OCI-LY7 (cell line): ENCODE measurements at regions not wholly inside any gene's neighbourhood (a gene's known extent, or its start where the extent isn't known, plus 50 kb on each side); places are given as distances from the start of the nearest gene placed in this dataset.

ENCODE experiments used
- BruUV-seq: library from RNA; stranded (reverse); fragments of 400-500 nt; replicated peaks from 2 replicates; lab custom pipeline; 2021; lab: Mats Ljungman, UMichigan
- CTCF ChIA-PET: fragments of 300-600 bp; sonication (Branson Sonifier 250); formaldehyde crosslinking; loops from one replicate; lab custom pipeline; 2022; ENCODE audit warnings: antibody characterized with exemption; ENCODE audit not compliant: unreplicated experiment; lab: Charles Lee
- POLR2A ChIA-PET: fragments of 300-600 bp; sonication (Branson Sonifier 250); formaldehyde crosslinking; loops from one replicate; lab custom pipeline; 2022; ENCODE audit warnings: antibody characterized with exemption; lab: Charles Lee
- DNase-seq: peaks from one replicate; pipeline ENCODE4 v3.0.0-alpha.2; 2015; ENCODE audit warnings: low spot score
- H2AFZ ChIP-seq: fragments of 200-600 bp; sonication (generic), shearing (Covaris generic); 2 replicates; pipeline ENCODE4 v1.6.1; 2014; ENCODE audit warnings: mild to moderate bottlenecking, antibody characterized with exemption, low read length, moderate library complexity
- H3K27ac ChIP-seq: fragments of 200-600 bp; sonication (generic); 2 replicates; pipeline ENCODE4 v1.5.1; 2014; ENCODE audit warnings: mixed run types, low read depth, mild to moderate bottlenecking, moderate library complexity, low read length, inconsistent platforms; ENCODE audit not compliant: poor library complexity, severe bottlenecking
- H3K36me3 ChIP-seq: fragments of 200-600 bp; sonication (generic); 2 replicates; pipeline ENCODE4 v1.6.1; 2014; ENCODE audit warnings: mild to moderate bottlenecking, antibody characterized with exemption, low read length, moderate library complexity, mixed read lengths; ENCODE audit not compliant: insufficient read depth
- H3K4me1 ChIP-seq: fragments of 200-600 bp; sonication (generic); 2 replicates; pipeline ENCODE4 v1.5.1; 2014; ENCODE audit warnings: mild to moderate bottlenecking, low read length; ENCODE audit not compliant: insufficient read depth, poor library complexity, severe bottlenecking
- H3K4me2 ChIP-seq: fragments of 200-600 bp; sonication (generic); 2 replicates; pipeline ENCODE4 v1.6.1; 2014; ENCODE audit warnings: mild to moderate bottlenecking, low read length
- H3K4me3 ChIP-seq: fragments of 200-600 bp; sonication (generic); 2 replicates; pipeline ENCODE4 v1.5.1; 2014; ENCODE audit warnings: mild to moderate bottlenecking, low read depth, low read length; ENCODE audit not compliant: poor library complexity, severe bottlenecking
- H3K79me2 ChIP-seq: fragments of 200-600 bp; sonication (generic); 2 replicates; pipeline ENCODE4 v1.6.1; 2016; ENCODE audit warnings: low read depth, mild to moderate bottlenecking, low read length, moderate library complexity, mixed read lengths; ENCODE audit not compliant: insufficient read depth
- H3K9me2 ChIP-seq: fragments of 200-600 bp; sonication (generic); 2 replicates; pipeline ENCODE4 v1.6.1; 2016; ENCODE audit warnings: mild to moderate bottlenecking, low read length, mixed read lengths; ENCODE audit not compliant: insufficient read depth
- H3K9me3 ChIP-seq: fragments of 200-600 bp; sonication (generic); 2 replicates; pipeline ENCODE4 v1.6.1; 2014; ENCODE audit warnings: mild to moderate bottlenecking, mixed run types, low read length, mixed read lengths
- H4K20me1 ChIP-seq: fragments of 200-600 bp; sonication (generic); 2 replicates; pipeline ENCODE4 v1.6.1; 2014; ENCODE audit warnings: mild to moderate bottlenecking, antibody characterized with exemption, low read length, moderate library complexity, mixed read lengths; ENCODE audit not compliant: insufficient read depth
- CTCF ChIP-seq: fragments of 200-600 bp; sonication (generic); conservative IDR thresholded peaks from 2 replicates; pipeline ENCODE4 v1.5.1; 2014; ENCODE audit warnings: mild to moderate bottlenecking, antibody characterized with exemption, low read length, moderate library complexity, mixed read lengths
- EZH2phosphoT487 ChIP-seq: fragments of 200-600 bp; sonication (generic); IDR thresholded peaks from 2 replicates; pipeline ENCODE4 v1.6.1; 2018; ENCODE audit warnings: low read depth, borderline replicate concordance, mild to moderate bottlenecking, mixed run types, antibody characterized with exemption, low read length, moderate library complexity, mixed read lengths
- intact Hi-C: fragments of 100-400 bp; cut with micrococcal nuclease; formaldehyde crosslinking; loops from one replicate; pipeline ENCODE4 v1.10.0; 2022; ENCODE audit not compliant: unreplicated experiment

DNA sequence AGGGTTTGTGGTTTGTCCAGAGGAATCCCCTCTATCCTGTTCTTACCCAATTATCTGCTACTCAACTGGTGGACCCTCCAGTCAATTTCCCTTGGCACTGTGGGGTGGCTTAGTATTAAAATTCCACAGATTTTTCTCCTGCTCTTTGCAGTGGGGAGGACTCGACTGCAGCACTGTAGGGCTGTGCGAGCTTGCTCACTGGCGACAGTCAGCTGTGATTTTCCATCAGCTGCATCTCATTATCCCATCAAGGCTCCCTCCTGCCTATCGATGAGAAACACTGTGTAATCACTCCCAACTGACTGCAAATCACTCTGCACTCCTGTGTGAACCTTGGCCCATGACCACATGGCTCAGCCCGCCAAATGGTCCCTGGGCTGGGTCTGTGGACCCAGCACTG lies 90.5 kb upstream of the MAF start:
- Histone ChIP-seq H3K36me3 (no peaks in the 10 kb centered on the region), H3K27ac (no peak overlapping the region), H2AFZ (no peak overlapping the region), H3K4me2 (no peak overlapping the region), H3K4me1 (no peaks in the 10 kb centered on the region), H3K9me3 (no peaks in the 10 kb centered on the region), H3K79me2 (no peaks in the 10 kb centered on the region), H4K20me1 (no peaks in the 10 kb centered on the region), H3K4me3 (no peak overlapping the region), H3K9me2 (no peaks in the 10 kb centered on the region)
- BruUV-seq: no TSS peak
- intact Hi-C loops: no loop called here
- no peak for DNase-seq
- TF ChIP-seq CTCF: no peak
- TF ChIP-seq EZH2phosphoT487: no peak
- ChIA-PET POLR2A (no interaction called here), CTCF (no interaction called here)

- POLR2A ChIA-PET: no interaction called here
- intact Hi-C loops: no loop called here
Measured at GRCh38 chr16:79690159-79690558, 89.6 kb upstream of the MAF start.

More at GRCh38 chr16:79690159-79690558, 89.6 kb upstream of the MAF start:
- Histone ChIP-seq H3K4me1 (no peaks in the 10 kb centered on the region), H3K79me2 (no peaks in the 10 kb centered on the region), H3K27ac (no peak overlapping the region), H3K4me2 (no peak overlapping the region), H4K20me1 (no peaks in the 10 kb centered on the region), H3K9me2 (no peaks in the 10 kb centered on the region), H2AFZ (no peak overlapping the region), H3K9me3 (no peaks in the 10 kb centered on the region), H3K36me3 (no peaks in the 10 kb centered on the region), H3K4me3 (no peak overlapping the region)
- CTCF ChIA-PET: no interaction called here
- no TSS peak for BruUV-seq
- TF ChIP-seq EZH2phosphoT487 (no peak), CTCF (no peak)
- no peak for DNase-seq
